ENCODE measurements at regions not wholly inside any gene's neighbourhood (a gene's known extent, or its start where the extent isn't known, plus 50 kb on each side); places are given as distances from the start of the nearest gene placed in this dataset.

DNA sequence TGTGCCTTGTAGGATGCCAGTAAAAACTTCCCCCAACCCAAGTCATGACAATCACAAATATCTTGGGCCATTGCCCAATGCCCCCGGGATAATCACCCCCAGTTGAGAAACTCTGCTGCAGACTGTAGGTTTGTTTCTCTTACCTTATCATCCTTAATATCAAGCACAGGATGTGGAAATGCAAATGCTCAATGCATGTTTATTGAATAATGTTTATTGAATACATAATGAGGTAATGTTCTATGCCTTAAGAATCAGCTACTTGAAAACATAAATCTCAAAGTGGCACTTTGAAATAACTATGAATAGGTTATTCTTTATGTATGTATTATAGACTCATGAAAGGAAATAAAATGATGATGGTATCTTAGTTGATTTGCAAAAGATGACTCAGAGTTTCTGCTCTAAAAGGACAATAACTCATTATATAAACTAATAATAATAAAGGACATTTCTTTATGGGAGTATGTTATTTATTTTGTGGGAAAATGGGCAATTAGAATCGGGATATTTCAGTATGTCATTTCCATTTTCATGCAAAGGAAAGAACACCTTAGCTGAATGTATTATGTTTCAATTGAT, 414.2 kb downstream of the EFNB2 start:
- Histone ChIP-seq H3K4me3 (no peak overlapping the region), H3K4me2 (no peak overlapping the region), H3K27ac (no peak overlapping the region), H3K79me2 (no peaks in the 10 kb centered on the region), H3K9me3 (ENCODE audit: low read depth) (no peaks in the 10 kb centered on the region), H3K9me2 (replicated peaks; ENCODE audit: insufficient read depth) (no peaks in the 10 kb centered on the region), H4K20me1 (ENCODE audit: insufficient read depth, poor library complexity, severe bottlenecking) (no peaks in the 10 kb centered on the region), H3K27me3 (no peaks in the 10 kb centered on the region), H3K36me3 (replicated peaks; ENCODE audit: insufficient read depth, low read depth) (no peaks in the 10 kb centered on the region), H3K4me1 (ENCODE audit: insufficient read depth) (no peaks in the 10 kb centered on the region), H2AFZ (no peak overlapping the region)
- TF ChIP-seq, protein P1, sequence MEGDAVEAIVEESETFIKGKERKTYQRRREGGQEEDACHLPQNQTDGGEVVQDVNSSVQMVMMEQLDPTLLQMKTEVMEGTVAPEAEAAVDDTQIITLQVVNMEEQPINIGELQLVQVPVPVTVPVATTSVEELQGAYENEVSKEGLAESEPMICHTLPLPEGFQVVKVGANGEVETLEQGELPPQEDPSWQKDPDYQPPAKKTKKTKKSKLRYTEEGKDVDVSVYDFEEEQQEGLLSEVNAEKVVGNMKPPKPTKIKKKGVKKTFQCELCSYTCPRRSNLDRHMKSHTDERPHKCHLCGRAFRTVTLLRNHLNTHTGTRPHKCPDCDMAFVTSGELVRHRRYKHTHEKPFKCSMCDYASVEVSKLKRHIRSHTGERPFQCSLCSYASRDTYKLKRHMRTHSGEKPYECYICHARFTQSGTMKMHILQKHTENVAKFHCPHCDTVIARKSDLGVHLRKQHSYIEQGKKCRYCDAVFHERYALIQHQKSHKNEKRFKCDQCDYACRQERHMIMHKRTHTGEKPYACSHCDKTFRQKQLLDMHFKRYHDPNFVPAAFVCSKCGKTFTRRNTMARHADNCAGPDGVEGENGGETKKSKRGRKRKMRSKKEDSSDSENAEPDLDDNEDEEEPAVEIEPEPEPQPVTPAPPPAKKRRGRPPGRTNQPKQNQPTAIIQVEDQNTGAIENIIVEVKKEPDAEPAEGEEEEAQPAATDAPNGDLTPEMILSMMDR (IDR thresholded peaks at IDR 0.05; ENCODE audit: poor library complexity), result no peak
- TF ChIP-seq EZH2phosphoT487 (IDR thresholded peaks at IDR 0.05; ENCODE audit: low read depth, severe bottlenecking, unreplicated experiment), result no peak
- TF ChIP-seq EZH2 (IDR thresholded peaks at IDR 0.05; ENCODE audit: borderline replicate concordance), result no peak
- 85% methylated on average over 2 of the region's 2 CpGs for WGBS (ENCODE audit: low lambda C conversion rate, missing lambda C conversion rate)
- no peak for DNase-seq (ENCODE audit: low spot score)

DNA sequence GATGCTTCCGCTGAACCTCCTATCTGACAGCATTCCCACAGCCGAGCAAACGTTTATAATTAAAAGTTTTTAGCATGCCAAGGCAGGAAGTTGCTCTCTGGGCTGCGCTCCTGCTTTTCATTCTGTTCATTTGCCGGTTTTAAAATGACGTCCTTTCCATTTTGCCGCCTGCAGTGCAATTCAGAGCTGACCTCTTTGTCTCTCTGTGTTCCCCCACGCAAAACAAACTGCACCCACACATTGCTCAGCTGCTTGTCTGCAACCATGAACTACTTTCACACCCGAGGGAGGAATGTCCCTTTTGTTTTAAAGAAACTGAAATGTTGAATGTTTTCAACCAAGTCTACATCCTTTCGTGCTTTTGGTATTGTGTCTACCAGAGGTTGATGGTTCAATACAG, 416.5 kb downstream of the EFNB2 start:
- Histone ChIP-seq H3K36me3 (replicated peaks; ENCODE audit: insufficient read depth, low read depth) (no peaks in the 10 kb centered on the region), H3K4me1 (ENCODE audit: insufficient read depth) (no peaks in the 10 kb centered on the region), H3K27ac (no peak overlapping the region), H3K4me2 (no peak overlapping the region), H3K27me3 (no peaks in the 10 kb centered on the region), H4K20me1 (ENCODE audit: insufficient read depth, poor library complexity, severe bottlenecking) (no peaks in the 10 kb centered on the region), H3K9me3 (ENCODE audit: low read depth) (no peaks in the 10 kb centered on the region), H2AFZ (peak overlapping the region; percentile 30), H3K79me2 (no peaks in the 10 kb centered on the region), H3K9me2 (replicated peaks; ENCODE audit: insufficient read depth) (no peaks in the 10 kb centered on the region), H3K4me3 (no peak overlapping the region)
- 61% methylated on average over 10 of the region's 10 CpGs for WGBS (ENCODE audit: low lambda C conversion rate, missing lambda C conversion rate)
- TF ChIP-seq EZH2 (IDR thresholded peaks at IDR 0.05; ENCODE audit: borderline replicate concordance) (no peak), EZH2phosphoT487 (IDR thresholded peaks at IDR 0.05; ENCODE audit: low read depth, severe bottlenecking, unreplicated experiment) (no peak)
- TF ChIP-seq, protein P1 (IDR thresholded peaks at IDR 0.05; ENCODE audit: poor library complexity), result no peak
- DNase-seq (ENCODE audit: low spot score), result no peak

DNA sequence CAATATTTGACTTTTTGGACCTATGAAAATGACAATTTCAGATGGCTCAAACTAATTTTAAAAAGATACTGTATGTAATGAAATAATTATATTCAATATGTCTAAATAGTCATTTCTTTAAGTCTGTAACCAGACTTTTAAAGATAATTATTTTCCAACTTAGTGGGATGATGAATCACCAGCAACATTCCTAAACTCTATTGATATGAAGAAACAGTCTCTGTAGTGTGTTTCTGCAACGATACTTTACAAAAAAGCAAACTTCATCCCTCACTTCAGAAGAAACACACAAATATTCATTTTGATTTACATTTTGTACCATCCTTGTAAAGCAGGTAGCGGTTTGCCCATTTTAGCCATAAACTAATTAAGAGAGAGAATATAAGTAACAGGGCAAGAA, 417.4 kb downstream of the EFNB2 start:
- Histone ChIP-seq H3K4me3 (no peak overlapping the region), H2AFZ (no peak overlapping the region), H3K9me3 (ENCODE audit: low read depth) (no peaks in the 10 kb centered on the region), H3K36me3 (replicated peaks; ENCODE audit: insufficient read depth, low read depth) (no peaks in the 10 kb centered on the region), H3K27me3 (no peaks in the 10 kb centered on the region), H3K4me2 (no peak overlapping the region), H3K79me2 (no peaks in the 10 kb centered on the region), H3K9me2 (replicated peaks; ENCODE audit: insufficient read depth) (no peaks in the 10 kb centered on the region), H3K27ac (no peak overlapping the region), H3K4me1 (ENCODE audit: insufficient read depth) (no peaks in the 10 kb centered on the region), H4K20me1 (ENCODE audit: insufficient read depth, poor library complexity, severe bottlenecking) (no peaks in the 10 kb centered on the region)
- WGBS (ENCODE audit: low lambda C conversion rate, missing lambda C conversion rate), result 82% methylated on average over 2 of the region's 2 CpGs
- TF ChIP-seq, protein P1 (IDR thresholded peaks at IDR 0.05; ENCODE audit: poor library complexity), result no peak
- no peak for TF ChIP-seq EZH2phosphoT487 (IDR thresholded peaks at IDR 0.05; ENCODE audit: low read depth, severe bottlenecking, unreplicated experiment)
- TF ChIP-seq EZH2 (IDR thresholded peaks at IDR 0.05; ENCODE audit: borderline replicate concordance), result no peak
- no peak for DNase-seq (ENCODE audit: low spot score)

All from hepatocyte (in vitro differentiated cells).